HG03108 (cell line): ENCODE measurements at regions not wholly inside any gene's neighbourhood (a gene's known extent, or its start where the extent isn't known, plus 50 kb on each side); places are given as distances from the start of the nearest gene placed in this dataset.

Experiments
- ATAC-seq: cut with Tn5 transposase; IDR thresholded peaks from one replicate; pipeline ENCODE4 v1.9.1; 2021; ENCODE audit warnings: moderate library complexity; ENCODE audit not compliant: unreplicated experiment

DNA sequence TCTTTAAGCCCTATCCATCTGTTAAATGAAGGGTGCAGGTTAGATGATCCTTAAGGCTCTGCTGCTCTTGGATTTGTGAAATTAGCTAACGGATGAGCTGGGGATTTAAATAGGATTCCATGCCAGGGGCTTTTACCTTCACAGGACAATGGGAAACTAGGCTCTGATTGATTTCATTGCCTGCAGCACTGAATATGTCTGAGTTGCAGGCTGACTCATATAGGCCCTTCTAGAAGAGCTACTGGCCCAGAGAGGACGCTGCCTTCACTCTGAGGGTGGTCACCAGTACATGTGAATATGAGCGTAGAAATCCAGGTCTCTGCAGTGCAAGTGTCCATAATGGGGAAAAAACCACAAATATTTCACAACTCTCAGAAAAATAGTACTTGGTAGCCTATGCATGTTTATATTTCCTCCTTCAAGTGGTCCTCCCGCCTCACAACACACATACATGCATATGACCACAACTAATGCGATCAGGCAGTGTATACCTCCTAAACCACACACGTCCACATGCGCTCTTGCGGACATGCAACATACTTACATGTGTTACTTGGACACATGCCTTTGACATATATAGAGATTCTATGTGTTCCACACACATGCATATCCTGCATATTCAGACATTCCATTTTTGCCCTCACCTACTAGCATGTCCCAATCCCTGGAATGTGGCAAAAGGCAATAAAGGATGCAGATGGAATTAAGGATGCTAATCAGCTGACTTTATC, 233.8 kb upstream of the JUN start:
- ATAC-seq = no peak

DNA sequence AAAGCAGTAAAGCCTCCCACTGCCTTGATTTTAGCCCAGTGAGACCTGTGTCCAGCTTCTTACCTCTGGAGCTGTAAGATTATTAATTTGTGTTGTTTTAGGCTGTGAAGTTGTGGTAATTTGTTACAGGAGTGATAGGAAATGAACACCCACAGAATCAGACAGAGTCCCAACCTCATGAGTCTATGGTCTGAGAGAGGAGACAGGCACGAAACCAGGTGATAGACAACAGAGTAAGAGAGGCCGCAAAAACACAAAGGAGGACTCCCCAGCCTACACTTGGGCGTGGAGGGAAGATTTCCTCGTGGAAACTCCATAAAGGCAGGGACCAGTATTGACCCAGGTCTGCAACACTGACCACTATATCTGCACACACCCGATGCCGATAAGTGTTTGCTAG, 234.6 kb upstream of the JUN start:
- ATAC-seq = no peak

- no peak for ATAC-seq
Measured at GRCh38 chr1:59018860-59019259, 235.0 kb upstream of the JUN start.

- ATAC-seq = peak; percentile 90
Measured at GRCh38 chr1:59020151-59020997, 236.5 kb upstream of the JUN start.

DNA sequence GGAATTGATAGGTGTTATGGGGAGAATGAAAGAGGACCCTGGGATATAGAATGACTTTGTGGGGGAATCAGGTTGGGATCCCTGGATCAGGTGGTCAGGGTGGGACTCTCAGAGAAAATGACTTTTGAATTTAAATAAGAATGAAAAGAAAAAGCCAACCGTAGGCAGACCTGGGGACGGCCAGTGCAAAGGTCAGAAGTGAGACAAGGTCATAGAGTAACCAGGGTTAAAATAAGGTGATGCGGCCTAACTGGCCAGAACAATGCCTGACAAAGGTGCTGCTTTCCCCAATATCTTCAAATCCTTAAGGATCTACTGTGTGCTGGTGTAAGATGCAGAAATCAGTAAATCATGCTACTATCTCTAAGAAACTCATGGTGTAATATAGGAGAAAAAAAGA, 238.4 kb upstream of the JUN start:
- no peak for ATAC-seq

DNA sequence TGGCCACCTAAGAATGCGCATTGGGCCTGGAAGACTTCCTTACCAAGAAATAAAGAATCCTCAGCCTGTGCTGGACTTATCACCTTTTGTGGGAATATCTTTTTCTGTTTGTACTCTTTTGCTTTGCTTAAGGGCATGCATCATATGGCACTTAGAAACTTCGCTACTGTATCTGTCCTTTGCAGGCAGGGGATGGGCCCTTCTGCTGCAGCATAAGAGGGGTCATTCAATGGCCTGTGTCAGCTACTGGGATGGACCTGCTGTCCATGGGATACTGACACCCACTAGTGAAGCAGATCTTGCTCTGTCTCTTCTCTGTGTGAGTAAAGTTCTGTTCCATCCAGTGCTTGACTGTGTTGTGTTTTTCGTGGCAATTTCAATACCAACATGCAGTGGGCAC, 239.0 kb upstream of the JUN start:
- no peak for ATAC-seq

DNA sequence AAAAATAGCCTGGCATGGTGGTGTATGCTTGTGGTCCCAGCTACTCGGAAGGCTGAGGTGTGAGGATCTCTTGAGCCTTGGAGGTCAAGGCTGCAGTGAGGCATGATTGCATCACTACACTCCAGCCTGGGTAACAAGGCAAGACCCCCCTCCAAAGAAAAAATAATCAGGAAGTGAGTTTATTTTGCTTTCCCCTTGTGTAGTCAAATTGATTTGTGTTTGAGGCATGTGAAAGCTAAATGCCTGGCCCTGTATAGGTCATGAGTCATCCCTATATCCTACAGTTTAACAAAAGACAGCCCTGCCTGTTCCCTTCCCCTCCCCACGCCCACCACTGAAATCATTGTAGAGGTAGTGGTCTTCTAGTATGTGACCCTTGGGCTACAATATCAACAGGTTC, 241.4 kb upstream of the JUN start:
- ATAC-seq = no peak

DNA sequence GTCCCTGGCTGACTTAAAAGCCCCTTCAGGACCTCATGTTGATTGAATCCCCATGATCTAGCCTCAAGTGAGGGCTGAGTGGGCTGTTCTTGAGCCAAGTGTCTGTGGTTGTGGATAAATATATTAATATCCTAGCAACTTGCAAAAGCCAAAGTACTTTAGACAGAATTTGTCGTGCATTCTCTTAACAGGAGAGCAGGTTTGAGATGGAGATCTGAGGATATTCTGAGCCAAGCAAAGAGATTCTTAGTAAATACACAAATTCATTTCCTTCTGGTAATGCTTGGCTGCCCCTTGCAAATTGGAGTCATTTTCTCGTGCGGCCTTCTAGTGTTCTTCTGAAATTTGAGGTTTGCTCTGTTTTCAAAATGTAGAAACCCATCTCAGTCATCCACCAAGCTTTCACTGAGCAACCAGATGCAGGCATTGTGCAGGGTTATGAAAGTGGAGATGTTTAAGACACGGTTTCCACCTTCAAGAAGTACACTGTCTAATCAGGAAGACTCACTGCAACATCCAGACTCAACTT, 242.1 kb upstream of the JUN start:
- peak; percentile 88 for ATAC-seq

DNA sequence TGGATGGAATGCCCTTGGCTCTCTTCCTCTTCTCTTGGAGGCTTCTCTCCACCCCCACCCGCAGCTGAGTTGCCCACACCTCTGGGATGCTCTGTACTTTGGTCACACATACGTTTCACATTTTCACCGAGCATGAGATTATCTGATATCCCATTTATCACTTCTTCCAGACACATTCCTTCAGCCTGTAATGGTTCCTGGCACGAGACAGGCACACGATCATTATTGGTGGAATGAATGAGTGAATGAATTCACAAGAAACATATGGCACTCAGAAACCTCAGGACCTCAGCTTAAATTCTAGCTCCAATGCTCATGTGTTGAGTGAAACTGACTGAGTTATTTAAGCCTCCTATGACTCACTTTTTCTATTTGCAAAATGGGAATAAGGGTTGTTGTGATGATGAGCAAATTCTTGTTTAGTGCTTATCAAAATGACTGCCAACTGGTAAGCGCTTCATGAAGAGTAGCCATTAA, 242.7 kb upstream of the JUN start:
- peak; percentile 6 for ATAC-seq

DNA sequence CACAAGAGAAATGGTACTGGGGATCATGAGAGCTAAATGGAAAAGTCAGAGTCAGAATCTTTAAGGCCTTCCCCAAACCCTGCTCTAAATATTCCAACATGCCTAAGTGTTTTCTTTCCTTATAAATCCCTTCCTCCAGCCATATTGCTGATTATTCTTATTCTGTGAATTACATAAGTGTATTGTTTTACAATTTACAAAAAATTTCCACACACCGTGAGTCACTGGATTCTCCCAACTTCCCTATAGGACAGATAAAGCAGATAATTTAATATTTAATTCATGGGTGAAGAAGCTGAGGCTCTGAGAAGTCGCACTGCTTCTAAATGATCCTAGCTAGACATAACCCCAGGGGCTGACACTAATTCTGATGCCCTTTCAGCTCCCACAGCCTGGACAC, 243.3 kb upstream of the JUN start:
- ATAC-seq = no peak

GRCh38 chr1:59028048-59028447, 244.2 kb upstream of the JUN start:
- ATAC-seq = no peak

DNA sequence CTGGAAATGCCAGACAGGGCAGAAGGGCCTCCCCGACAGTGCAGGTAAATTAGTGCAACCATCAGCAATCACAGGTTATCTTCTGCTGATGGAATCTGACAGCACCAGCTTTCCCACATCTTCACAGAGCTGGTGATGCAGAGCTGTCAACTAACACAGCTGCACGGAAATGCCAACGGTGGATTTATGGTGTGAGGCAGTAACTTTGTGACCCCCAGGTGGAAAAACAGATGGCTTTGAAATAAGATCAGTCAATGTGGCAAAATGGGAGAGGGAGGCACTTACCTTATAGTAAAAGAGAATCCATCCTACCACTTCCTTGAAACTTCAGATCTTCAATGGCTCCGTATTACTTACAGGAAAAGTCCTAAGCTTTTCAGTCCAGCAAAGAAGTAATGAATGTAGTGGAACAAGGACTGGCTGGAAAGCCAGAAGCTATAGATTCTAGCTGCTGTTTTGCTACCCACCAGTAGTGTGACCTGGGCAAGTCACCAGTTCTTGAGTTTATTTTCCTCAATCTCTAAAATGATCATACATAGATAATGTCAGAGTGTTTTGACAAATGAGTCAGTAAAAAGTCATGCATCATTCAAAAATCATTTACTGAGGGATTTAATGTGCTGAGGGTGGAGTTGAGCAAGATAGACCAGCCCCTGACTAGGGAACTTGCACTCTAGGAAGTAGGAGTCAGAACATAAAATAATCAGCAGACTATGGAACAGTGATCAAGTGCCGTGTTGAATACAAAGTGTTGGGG, 245.7 kb upstream of the JUN start:
- ATAC-seq = no peak

GRCh38 chr1:59032228-59032627, 248.4 kb upstream of the JUN start:
- ATAC-seq = no peak

DNA sequence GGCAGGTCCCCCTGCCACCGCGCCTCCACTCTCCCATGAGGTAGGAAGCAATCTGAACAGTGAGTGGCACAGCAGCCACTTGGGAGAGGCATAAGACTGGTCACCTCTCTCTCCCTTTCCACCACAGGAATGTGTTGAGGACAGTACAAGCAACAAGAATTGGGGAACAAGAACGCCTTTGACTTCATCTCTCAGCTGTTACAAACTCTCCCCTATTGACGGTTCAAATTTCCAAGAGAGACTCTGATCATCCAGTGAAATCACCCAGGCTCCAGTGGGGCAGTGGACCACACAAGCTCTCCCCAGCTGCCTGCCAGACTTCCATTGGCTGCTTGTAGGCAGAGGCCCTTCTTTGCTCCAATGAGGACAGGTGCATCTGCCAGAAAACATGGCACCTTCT, 249.9 kb upstream of the JUN start:
- no peak for ATAC-seq

DNA sequence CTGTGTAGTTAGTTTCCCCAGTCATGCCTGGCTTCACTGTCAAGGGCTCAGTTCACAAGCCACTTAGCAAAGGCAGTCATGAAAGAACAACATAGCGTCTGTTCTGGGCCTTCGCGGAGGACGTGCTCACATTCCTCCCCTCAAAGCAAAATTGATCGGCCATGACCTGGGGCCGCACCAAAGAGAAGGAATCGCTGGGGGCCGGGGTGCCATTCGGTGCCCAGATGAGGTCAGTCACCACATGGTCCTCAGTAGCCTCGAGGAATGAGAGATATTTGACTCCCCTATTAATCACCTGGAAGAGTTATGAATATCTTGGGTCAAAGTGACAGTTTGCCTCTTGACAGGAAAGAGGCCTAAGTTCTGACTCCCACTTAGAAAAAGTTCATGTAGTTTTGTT, 251.1 kb upstream of the JUN start:
- ATAC-seq = no peak

- no peak for ATAC-seq
Measured at GRCh38 chr1:59039551-59039950, 255.7 kb upstream of the JUN start.

- ATAC-seq = no peak
Measured at GRCh38 chr1:59040486-59040885, 256.4 kb upstream of the FGGY start.

DNA sequence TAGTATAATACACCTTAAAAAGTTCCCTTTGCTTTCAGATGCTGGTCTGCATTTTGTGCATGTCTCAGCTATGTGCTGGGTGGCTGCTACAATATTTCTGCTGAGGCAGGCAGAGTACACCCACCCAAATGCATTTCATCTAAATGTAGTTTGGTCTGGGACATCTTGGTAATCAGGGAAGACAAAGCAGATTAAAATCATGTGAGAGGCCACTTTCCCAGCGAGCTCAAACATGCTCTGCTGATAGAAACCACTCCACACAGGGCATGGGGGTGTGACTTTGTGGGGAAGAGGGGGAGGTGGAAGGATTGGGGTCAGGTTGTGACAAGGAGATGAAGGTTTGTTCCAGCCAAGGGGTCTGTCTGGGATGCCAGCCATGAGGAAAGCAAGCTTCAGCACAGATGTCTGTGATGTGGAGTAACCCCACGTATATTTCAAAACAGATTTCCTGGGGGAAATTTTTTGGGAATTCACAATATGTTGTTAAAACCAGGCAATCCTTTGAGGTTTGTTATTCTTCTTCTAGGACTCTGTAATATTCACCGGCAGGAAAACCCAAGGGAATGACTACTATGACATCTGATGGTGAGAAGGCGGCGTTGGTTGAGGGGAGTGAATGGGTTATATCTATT, 255.1 kb upstream of the FGGY start:
- ATAC-seq = no peak

GRCh38 chr1:59043796-59044195, 253.1 kb upstream of the FGGY start:
- no peak for ATAC-seq

GRCh38 chr1:59044535-59045121, 252.3 kb upstream of the FGGY start:
- ATAC-seq = no peak
